ENCODE measurements at regions not wholly inside any gene's neighbourhood (a gene's known extent, or its start where the extent isn't known, plus 50 kb on each side); places are given as distances from the start of the nearest gene placed in this dataset.

DNA sequence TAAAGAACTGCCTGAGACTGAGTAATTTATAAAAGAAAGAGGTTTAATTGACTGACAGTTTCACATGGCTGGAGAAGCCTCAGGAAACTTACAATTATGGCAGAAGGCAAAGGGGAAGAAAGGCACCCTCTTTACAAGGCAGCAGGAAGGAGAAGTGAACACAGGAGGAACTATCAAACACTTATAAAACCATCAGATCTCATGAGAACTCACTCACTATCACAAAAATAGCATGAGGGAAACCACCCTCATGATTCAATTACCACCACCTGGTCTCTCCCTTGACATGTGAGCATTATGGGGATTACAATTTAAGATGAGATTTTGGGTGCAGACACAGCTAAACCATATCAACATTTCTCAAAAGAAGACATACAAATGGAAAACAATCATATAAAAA lies 266.3 kb downstream of the EPM2A start:
- no peak for TF ChIP-seq CTCF (IDR thresholded peaks at IDR 0.05)
- TF ChIP-seq ZNF121 (CRISPR knock-in tag; IDR thresholded peaks at IDR 0.05) = no peak
- no peak for TF ChIP-seq NR2C2 (CRISPR knock-in tag; IDR thresholded peaks at IDR 0.05)
- TF ChIP-seq, protein P1, sequence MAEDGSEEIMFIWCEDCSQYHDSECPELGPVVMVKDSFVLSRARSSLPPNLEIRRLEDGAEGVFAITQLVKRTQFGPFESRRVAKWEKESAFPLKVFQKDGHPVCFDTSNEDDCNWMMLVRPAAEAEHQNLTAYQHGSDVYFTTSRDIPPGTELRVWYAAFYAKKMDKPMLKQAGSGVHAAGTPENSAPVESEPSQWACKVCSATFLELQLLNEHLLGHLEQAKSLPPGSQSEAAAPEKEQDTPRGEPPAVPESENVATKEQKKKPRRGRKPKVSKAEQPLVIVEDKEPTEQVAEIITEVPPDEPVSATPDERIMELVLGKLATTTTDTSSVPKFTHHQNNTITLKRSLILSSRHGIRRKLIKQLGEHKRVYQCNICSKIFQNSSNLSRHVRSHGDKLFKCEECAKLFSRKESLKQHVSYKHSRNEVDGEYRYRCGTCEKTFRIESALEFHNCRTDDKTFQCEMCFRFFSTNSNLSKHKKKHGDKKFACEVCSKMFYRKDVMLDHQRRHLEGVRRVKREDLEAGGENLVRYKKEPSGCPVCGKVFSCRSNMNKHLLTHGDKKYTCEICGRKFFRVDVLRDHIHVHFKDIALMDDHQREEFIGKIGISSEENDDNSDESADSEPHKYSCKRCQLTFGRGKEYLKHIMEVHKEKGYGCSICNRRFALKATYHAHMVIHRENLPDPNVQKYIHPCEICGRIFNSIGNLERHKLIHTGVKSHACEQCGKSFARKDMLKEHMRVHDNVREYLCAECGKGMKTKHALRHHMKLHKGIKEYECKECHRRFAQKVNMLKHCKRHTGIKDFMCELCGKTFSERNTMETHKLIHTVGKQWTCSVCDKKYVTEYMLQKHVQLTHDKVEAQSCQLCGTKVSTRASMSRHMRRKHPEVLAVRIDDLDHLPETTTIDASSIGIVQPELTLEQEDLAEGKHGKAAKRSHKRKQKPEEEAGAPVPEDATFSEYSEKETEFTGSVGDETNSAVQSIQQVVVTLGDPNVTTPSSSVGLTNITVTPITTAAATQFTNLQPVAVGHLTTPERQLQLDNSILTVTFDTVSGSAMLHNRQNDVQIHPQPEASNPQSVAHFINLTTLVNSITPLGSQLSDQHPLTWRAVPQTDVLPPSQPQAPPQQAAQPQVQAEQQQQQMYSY (CRISPR knock-in tag; IDR thresholded peaks at IDR 0.05) = no peak
- TF ChIP-seq, protein P2, sequence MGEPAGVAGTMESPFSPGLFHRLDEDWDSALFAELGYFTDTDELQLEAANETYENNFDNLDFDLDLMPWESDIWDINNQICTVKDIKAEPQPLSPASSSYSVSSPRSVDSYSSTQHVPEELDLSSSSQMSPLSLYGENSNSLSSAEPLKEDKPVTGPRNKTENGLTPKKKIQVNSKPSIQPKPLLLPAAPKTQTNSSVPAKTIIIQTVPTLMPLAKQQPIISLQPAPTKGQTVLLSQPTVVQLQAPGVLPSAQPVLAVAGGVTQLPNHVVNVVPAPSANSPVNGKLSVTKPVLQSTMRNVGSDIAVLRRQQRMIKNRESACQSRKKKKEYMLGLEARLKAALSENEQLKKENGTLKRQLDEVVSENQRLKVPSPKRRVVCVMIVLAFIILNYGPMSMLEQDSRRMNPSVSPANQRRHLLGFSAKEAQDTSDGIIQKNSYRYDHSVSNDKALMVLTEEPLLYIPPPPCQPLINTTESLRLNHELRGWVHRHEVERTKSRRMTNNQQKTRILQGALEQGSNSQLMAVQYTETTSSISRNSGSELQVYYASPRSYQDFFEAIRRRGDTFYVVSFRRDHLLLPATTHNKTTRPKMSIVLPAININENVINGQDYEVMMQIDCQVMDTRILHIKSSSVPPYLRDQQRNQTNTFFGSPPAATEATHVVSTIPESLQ (CRISPR knock-in tag; IDR thresholded peaks at IDR 0.05) = no peak

Data from WTC11 (cell line).